NCI-H526 treated with DMSO at 0.1 percent for 48 hours (cell line): ENCODE measurements at regions not wholly inside any gene's neighbourhood (a gene's known extent, or its start where the extent isn't known, plus 50 kb on each side); places are given as distances from the start of the nearest gene placed in this dataset.

ENCODE experiments used
- DNase-seq: peaks from one replicate; lab custom pipeline; 2025; lab: John Stamatoyannopoulos, UW

GRCh38 chr18:44502221-44502620 lies 178.5 kb upstream of the SETBP1 start:
- DNase-seq = no peak

- DNase-seq = no peak
These were observed 177.9 kb upstream of the SETBP1 start for GRCh38 chr18:44502790-44503189.

- DNase-seq = no peak
These were observed 176.8 kb upstream of the SETBP1 start for GRCh38 chr18:44503854-44504253.

GRCh38 chr18:44507729-44508325 lies 172.9 kb upstream of the SETBP1 start:
- no peak for DNase-seq

- DNase-seq = no peak
These were observed 172.2 kb upstream of the SETBP1 start for GRCh38 chr18:44508474-44508873.

- DNase-seq = no peak
These were observed 171.6 kb upstream of the SETBP1 start for GRCh38 chr18:44509048-44509447.

GRCh38 chr18:44510390-44510789 lies 170.3 kb upstream of the SETBP1 start:
- no peak for DNase-seq

- no peak for DNase-seq
These were observed 167.5 kb upstream of the SETBP1 start for GRCh38 chr18:44513233-44513632.

GRCh38 chr18:44514106-44514505 lies 166.6 kb upstream of the SETBP1 start:
- DNase-seq = no peak

GRCh38 chr18:44514766-44515165 lies 165.9 kb upstream of the SETBP1 start:
- no peak for DNase-seq

GRCh38 chr18:44516450-44516849 lies 164.2 kb upstream of the SETBP1 start:
- DNase-seq = no peak

GRCh38 chr18:44517136-44517535 lies 163.6 kb upstream of the SETBP1 start:
- no peak for DNase-seq

GRCh38 chr18:44518091-44518615 lies 162.5 kb upstream of the SETBP1 start:
- DNase-seq = no peak

GRCh38 chr18:44518666-44519065 lies 162.0 kb upstream of the SETBP1 start:
- no peak for DNase-seq

GRCh38 chr18:44520981-44521667 lies 159.6 kb upstream of the SETBP1 start:
- no peak for DNase-seq

GRCh38 chr18:44521668-44522022 lies 159.0 kb upstream of the SETBP1 start:
- DNase-seq = no peak

GRCh38 chr18:44526705-44527415 lies 153.8 kb upstream of the SETBP1 start:
- no peak for DNase-seq

- no peak for DNase-seq
These were observed 147.6 kb upstream of the SETBP1 start for GRCh38 chr18:44533071-44533470.

GRCh38 chr18:44536046-44536445 lies 144.6 kb upstream of the SETBP1 start:
- DNase-seq = no peak

- no peak for DNase-seq
These were observed 144.1 kb upstream of the SETBP1 start for GRCh38 chr18:44536619-44537018.

- DNase-seq = no peak
These were observed 143.2 kb upstream of the SETBP1 start for GRCh38 chr18:44537526-44537925.

GRCh38 chr18:44539926-44540325 lies 140.8 kb upstream of the SETBP1 start:
- no peak for DNase-seq

- no peak for DNase-seq
These were observed 139.5 kb upstream of the SETBP1 start for GRCh38 chr18:44541159-44541558.
